Large intestine (tissue), 3 donors: ENCODE measurements at regions not wholly inside any gene's neighbourhood (a gene's known extent, or its start where the extent isn't known, plus 50 kb on each side); places are given as distances from the start of the nearest gene placed in this dataset.
"Not testable (repeated sequence)": the region's sequence is repeated elsewhere in the genome, so short reads cannot be mapped to it uniquely, and the experiment has no call there.

Experiments used
- DNase-seq, 2 donors: peaks; one replicate each; pipeline versions ENCODE4 v3.0.0 to v3.0.0-alpha.2; 2013
- H3K27ac ChIP-seq: one replicate; pipeline ENCODE4 v1.5.1; 2013; ENCODE audit warnings: low read length
- H3K27me3 ChIP-seq: 2 replicates; pipeline ENCODE4 v1.6.1; 2013; ENCODE audit warnings: low read length; ENCODE audit not compliant: control insufficient read depth, insufficient read depth
- H3K36me3 ChIP-seq: 2 replicates; pipeline ENCODE4 v1.6.1; 2013; ENCODE audit warnings: low read length; ENCODE audit not compliant: control insufficient read depth, insufficient read depth
- H3K4me1 ChIP-seq: one replicate; pipeline ENCODE4 v1.6.1; 2013; ENCODE audit warnings: low read length; ENCODE audit not compliant: control insufficient read depth, insufficient read depth
- H3K4me3 ChIP-seq: one replicate; pipeline ENCODE4 v1.5.1; 2013; ENCODE audit warnings: low read length
- H3K9me3 ChIP-seq: one replicate; pipeline ENCODE4 v1.6.1; 2013; ENCODE audit warnings: mild to moderate bottlenecking, low read depth, low read length, moderate library complexity; ENCODE audit not compliant: control insufficient read depth
- WGBS: methylation state at CpG from one replicate; pipeline ENCODE4 v1.1.5; 2013; ENCODE audit warnings: low lambda C conversion rate; ENCODE audit not compliant: insufficient coverage; 5-methylcytosine and 5-hydroxymethylcytosine counted together

DNA sequence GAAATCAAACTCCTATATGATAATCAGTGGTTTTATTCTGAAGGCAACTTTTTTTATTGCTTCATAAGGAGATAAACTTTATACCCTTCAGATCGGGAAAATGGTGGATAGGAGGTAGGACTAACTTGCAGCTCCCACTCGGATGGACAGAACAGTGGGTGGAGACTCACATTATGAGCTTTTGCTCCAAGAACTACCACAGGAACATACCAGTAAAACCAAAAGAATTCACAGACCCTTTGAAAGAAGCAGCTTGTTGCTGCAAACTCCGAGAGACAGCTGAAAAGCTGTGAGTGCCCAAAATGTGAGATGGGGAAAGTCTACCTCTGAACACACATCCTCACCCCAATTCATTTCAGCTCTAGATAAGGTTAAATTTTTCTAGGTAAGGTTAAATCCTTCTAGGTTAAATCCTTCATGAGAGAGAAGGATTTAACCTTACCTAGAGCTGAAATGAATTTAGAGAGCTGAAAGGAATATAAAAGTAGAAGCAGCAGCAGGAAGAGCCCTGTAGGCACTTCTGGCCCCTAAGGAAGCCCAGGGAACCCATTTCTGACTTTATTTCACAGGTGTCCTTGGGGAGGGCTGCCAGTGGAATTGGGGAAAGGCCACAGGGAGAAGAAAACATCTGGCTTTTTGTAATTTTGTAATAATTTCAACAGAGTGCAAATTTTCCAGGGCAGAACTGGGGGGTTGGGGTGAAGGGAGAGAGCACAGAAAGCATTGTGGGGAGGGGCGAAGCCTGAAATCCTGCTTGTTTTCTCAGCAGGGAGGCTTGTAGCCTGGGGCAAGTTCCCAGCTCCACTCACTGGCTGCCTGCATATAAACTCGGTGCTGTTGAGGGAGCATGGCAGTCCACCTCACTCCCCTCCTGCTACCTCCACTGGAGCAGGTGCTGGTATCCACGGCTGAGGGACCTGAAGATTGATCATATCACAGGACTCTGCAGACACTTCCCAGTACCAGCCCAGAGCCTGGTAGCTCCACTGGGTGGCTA is 65.9 kb upstream of the HCRTR2 start:
- Histone ChIP-seq H3K36me3 (no peaks in the 10 kb centered on the region), H3K4me1 (no peaks in the 10 kb centered on the region), H3K9me3 (no peaks in the 10 kb centered on the region), H3K27me3 (peaks cover 3% of the 10 kb centered on the region), H3K4me3 (no peak overlapping the region), H3K27ac (no peak overlapping the region)
- no peak for DNase-seq
- WGBS, result 80% methylated on average over 1 of the region's 6 CpGs

GRCh38 chr6:55117267-55117666 is 57.0 kb upstream of the HCRTR2 start:
- no CpG with 5 or more reads among the region's 1 CpG for WGBS

DNA sequence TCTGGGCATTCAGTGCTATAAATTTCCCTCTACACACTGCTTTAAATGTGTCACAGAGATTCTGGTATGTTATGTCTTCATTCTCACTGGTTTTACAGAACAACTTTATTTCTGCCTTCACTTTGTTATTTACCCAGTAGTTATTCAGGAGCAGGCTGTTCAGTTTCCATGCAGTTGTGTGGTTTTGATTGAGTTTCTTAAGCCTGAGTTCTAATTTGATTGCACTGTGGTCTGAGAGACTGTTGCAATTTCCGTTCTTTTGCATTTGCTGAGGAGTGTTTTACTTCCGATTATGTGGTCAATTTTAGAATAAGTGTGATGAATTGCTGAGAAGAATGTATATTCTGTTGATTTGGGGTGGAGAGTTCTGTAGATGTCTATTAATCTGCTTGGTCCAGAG is 50.1 kb upstream of the HCRTR2 start:
- not testable (repeated sequence) for H3K36me3 ChIP-seq, H3K4me1 ChIP-seq, H3K27ac ChIP-seq, H3K9me3 ChIP-seq, DNase-seq, H3K4me3 ChIP-seq, H3K27me3 ChIP-seq
- no CpG with 5 or more reads among the region's 2 CpGs for WGBS

More at GRCh38 chr6:55117267-55117666, 57.0 kb upstream of the HCRTR2 start:
- Histone ChIP-seq H3K9me3 (no peaks in the 10 kb centered on the region), H3K27me3 (no peaks in the 10 kb centered on the region), H3K36me3 (no peaks in the 10 kb centered on the region), H3K4me1 (no peaks in the 10 kb centered on the region), H3K27ac (no peak overlapping the region), H3K4me3 (no peak overlapping the region)
- no peak for DNase-seq
